Stimulated activated naive CD8-positive, alpha-beta T cell treated with anti-CD3 and anti-CD28 coated beads, Interleukin-15, Interleukin-2, amounts not matched to agents 100 U/mL and 50 U/mL, for 24 hours (primary cell): ENCODE measurements at regions not wholly inside any gene's neighbourhood (a gene's known extent, or its start where the extent isn't known, plus 50 kb on each side); places are given as distances from the start of the nearest gene placed in this dataset.
"Not testable (repeated sequence)": the region's sequence is repeated elsewhere in the genome, so short reads cannot be mapped to it uniquely, and the experiment has no call there.

ENCODE experiments used
- ATAC-seq: fragments of 150-1000 bp; cut with Tn5 transposase; one replicate; pipeline ENCODE4 v1.10.0; 2021
- DNase-seq: peaks from one replicate; pipeline ENCODE4 v3.0.0; 2021

DNA sequence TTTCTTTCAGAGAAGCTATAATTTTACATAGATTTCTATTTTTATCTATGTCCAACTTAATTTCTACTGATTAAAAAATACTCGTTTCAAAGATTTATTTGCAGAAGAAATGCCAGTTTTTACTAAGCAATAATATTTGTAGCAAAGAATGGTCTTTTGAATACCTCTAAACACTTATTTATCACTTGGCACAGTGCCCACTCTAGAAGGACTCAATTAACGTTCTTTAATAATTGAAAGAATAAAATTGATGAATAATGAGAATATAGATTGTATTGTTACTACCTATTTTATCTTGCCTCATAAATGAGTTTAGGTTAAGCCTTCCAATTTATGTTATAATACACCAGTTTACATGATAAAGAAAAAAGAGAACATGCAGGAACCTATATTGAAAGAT is 889.7 kb upstream of the CDH9 start:
- ATAC-seq = no peak

DNA sequence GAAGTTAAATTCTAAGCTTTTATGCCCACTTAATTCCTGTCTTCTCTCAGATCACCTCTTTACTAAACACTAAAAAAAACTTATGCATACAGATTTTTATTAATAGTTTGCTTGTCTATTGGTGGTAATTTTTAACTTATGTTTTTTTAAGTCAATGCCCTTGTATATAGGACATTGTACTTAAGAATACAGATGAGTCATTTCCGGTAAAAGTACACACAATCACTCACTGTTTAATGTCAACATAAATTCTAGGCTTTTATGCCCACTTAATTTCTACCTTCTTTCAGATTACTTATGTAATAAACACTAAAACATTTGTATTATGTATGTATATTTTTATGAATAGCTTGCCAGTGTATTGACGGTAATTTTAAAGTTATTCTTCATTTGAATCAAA is 872.8 kb upstream of the CDH9 start:
- no peak for ATAC-seq
- no peak for DNase-seq

More for the DNA sequence above, 889.7 kb upstream of the CDH9 start:
- no peak for DNase-seq

DNA sequence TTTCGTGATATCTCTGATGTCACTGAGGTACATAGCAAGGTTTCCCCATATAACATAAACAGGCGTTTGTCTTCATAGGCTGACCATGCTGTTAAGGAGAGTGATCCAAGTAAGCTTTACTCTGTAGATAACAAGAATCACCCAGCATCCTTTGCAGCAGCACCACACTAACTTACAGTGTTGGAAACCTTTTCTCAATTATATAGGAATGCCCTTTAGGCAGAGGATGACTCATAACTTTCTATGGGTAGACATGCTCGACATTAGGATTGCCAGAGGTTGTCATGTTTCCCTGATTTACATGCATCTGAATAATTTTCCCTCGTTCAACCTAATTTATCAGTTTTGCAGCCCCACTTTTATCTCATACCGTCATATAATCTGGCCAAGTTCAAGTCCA is 870.0 kb upstream of the CDH9 start:
- ATAC-seq = no peak
- DNase-seq = no peak

DNA sequence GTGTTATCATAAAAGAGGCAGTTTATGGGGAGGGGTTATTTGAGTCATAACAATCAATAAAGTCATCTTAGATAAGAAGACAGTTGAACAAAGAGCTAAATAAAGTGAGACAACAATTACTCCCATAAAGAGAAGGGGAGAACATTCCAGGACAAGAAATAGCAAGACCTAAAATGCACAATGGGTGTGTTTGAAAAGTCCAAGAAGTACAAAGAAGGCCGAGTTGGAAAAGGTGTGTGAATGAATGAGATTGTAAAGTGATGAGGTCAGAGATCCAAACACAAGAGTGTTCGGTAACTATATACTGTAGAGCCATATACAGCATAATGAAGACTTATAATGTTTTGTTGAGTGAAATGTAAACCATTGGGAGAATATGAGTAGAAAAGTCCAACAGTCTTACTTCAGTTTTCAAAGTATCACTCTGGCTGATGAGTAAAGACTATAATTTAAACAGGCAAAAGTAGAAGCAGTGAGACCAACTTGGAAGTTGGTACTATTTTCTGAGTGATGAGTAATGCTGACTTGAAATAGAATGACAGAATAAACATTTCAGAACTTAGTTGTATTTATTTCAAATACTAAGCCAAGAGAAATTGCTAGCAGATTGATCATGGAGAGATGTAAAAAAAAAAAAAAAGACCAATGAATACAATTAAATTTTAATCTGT is 868.7 kb upstream of the CDH9 start:
- ATAC-seq = no peak
- no peak for DNase-seq

DNA sequence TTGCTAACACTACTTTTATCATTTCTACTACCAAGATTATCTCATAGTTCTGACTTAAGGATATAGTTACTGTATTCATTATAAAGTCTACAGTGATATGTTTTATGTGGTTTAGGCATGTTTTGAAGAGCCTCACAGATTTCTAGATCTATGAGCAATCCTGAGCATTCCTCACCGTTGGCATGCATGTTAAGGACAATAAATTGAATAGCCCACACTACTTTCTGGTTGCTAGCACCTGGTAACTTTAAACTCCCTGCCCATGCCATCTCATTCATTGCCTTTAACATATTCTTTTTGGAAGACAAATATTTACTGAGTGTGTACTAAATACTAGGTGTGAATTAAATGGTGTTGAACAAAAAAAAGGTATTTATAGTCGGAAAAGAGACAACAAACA is 868.1 kb upstream of the CDH9 start:
- no peak for DNase-seq
- no peak for ATAC-seq

DNA sequence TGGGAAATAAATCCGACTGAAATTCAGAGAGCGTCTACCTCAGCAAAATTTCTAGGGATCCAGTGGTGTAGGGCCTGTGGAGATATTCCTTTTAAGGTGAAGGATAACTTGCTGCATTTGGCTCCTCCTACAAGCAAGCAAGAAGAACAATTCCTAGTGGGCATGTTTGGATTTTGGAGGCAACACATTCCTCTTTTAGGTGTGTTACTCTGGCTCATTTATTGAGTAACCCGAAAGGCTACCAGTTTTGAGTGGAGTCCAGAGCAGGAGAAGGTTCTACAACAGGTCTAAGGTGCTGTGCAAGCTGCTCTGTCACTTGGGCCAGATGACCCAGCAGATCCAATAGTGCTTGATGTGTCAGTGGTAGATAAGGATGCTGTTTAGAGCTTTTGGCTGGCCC is 862.4 kb upstream of the CDH9 start:
- ATAC-seq (no peak), DNase-seq (no peak)

DNA sequence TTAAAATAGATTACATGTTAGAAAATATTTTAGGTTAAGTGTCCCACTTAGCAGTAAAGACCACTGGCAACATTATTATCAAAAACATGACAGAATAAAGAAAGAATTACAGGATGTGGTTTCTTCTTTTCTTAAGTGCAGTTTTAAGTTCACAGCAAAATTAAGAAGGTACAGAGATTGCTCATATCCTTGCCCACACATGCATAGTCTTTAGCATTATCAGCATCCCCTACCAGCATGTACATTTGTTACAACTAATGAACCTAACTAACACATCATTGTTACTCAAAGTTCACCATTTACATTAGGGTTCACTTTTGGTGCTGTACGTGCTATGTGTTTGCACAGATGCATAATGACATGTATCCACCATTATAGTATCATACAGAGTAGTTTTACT is 837.7 kb upstream of the CDH9 start:
- DNase-seq (no peak), ATAC-seq (no peak)

DNA sequence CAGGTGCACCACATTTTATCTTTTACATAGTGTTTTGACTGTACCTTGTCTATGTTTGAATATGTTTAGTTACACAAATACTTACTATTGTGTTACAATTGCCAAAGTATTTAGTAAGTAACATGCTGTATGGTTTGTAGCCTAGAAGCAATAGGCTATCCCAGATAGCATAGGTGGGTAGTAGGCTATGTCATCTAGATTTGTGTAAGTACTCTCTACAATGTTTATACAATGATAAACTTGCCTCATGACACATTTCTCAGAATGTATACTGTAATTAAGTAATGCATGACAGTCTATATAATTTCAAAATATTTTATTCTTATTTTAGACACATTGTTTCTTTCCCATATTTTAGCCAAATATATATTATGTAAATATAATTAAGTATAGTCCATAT is 836.8 kb upstream of the CDH9 start:
- DNase-seq (no peak), ATAC-seq (no peak)

DNA sequence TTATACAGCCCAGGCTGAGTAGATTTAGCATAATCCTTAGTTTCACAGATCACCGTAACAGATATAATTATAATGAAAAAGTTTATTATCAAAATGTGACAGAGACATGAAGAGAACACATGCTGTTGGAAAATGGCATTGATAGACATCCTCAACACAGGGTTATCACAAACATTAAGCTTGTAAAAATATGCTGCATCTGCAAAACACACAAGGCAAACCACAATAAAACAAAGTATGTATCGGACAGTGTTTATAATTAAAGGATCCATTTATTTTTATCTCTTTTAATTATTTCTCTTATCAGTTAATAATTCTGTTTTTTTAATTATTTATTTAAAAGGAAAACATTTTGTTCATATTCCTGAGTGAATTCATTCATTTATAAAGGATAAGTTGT is 829.9 kb upstream of the CDH9 start:
- ATAC-seq = no peak
- DNase-seq = no peak

DNA sequence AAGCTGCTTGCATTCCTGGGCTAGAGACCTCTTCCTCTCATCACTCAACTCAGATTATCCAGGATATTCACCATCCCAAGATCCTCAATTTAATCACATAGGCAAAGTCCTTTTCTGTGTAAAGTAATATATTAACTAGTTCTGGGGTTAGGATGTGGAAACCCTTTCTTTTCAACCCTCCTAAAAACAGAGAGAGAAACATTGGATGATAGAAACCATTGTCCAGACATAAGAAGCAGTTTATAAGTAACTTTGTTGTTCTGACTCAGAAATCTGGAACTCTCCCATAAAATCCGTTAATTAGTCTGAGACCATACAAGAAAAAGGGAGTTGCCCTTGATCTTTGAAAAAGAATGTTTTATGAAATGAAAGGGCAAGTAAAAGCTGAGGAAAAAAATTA is 817.1 kb upstream of the CDH9 start:
- ATAC-seq = no peak

DNA sequence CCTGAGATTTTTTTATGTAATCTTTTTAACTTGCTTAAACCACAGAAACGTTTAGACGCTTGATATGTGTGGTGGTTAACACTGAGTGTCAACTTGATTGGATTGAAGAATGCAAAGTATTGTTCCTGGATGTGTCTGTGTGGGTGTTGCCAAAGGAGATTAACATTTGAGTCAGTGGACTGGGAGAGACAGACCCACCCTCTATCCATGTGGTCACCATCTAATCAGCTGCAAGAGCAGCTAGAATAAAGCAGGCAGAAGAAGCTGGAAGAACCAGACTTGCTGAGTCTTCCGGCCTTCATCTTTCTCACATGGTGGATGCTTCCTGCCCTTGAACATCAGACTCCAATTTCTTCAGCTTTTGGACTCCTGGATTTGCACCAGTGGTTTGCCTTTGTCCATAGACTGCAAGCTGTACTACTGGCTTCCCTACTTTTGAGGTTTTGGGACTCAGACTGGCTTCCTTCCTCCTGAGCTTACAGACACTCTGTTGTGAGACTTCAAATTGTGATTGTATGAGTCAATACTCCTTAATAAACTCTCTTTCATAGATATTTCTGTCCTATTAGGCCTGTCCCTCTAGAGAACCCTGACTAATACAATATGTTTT is 816.0 kb upstream of the CDH9 start:
- ATAC-seq = no peak
- DNase-seq = no peak

More for the DNA sequence above, 817.1 kb upstream of the CDH9 start:
- no peak for DNase-seq

DNA sequence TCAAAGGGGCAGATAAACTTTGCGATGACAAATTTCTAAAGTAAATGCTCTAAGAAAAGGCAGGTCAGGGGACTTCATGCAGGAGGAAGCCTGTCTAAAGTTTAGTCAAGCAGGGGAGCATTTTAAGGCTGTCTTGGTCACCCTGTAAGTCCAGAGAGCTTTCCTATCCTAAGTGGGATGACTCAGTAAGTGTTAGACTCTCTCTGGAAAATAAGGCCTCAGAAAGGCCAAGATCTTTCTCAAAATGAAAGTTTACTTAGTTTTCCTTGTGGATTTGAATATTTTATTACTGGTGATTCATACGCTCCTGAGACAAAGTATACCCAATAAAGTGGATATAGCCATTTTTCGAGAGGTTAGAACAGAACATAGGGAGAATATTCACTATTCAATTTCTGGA is 806.9 kb upstream of the CDH9 start:
- DNase-seq = no peak
- ATAC-seq = no peak

DNA sequence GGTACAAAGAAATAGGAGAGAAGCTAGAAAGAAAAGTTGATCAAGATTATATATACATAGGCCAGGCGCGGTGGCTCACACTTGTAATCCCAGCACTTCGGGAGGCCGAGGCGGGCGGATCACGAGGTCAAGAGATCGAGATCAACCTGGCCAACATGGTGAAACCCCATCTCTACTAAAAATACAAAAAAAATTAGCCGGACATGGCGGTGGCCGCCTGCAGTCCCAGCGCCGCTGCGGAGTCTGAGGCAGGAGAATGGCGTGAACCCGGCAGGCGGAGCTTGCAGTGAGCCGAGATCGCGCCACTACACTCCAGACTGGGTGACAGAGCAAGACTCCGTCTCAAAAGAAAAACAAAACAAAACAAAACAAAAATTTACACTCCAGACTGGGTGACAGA is 798.3 kb upstream of the CDH9 start:
- not testable (repeated sequence) for DNase-seq, ATAC-seq

DNA sequence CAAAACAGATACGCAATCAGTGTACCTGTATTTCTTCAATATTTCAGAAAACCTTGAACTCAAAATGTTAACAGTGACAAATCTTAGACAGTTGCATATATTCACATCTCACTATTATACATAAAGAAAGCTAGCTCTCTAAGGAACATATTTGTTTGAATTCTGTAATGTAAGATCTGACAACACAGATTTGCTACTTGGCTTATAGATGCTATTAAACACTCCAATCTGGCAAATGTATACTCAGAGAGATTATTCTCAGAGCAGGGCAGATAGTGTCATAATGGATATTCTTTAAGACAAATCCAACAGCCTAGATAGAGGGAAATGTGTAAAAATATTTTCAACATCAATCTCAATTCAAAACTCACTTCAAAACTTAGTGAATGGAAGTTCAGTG is 794.5 kb upstream of the CDH9 start:
- DNase-seq (no peak), ATAC-seq (no peak)

DNA sequence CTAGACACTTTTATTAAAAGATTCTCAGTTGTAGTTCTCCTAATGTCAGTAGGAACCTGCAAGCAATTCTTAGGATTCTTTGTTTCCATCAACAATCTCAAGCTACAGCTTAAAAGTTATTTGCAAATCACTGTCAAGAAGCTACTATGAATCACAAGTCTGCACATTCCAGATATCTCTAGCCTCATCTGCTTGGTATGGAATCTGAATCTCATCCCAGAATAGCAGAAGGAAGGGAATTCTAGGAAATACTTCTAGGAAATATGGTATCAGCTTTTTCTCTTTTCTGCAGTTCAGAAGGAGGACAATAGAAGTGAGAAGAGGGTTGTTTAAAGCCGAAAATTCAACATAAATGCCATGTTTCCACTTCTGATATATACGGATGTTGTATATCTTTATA is 792.2 kb upstream of the CDH9 start:
- ATAC-seq (no peak), DNase-seq (no peak)

DNA sequence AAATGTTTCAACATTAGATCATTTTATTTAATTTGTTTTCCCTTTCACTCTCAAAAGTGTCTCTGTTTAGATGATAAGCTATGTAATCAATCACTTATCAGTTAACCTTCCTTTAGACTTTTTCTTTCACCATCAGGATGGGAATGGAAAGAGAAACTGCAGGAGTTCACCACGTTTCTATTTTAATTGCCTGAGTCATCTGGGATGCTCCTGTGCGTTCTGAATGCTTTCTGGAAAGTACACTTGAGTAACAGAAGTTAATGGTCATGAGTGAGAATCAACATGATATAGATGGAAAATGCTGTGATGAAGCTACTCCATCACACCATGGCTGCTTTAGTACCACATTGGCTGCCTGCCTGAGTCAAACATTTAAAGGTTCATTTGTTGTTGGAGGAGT is 783.3 kb upstream of the CDH9 start:
- ATAC-seq (no peak), DNase-seq (no peak)

DNA sequence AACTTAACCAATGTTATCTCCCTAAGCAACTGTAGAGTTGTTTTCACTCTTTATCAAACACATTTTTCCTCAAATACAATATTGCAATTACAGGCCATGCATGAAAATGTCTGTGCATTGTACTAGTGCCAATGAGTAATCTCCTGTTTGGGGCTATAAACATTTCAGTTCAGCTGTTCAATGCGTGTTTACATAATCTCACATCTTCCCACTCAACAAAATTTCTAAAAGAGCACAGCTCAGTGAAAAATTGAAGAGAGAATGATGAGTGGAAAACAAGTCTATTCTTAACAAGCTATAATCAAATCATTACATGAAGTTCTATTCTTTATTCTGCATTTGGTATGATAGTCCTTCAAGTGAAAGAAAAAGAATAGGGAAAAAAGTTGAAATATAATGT is 780.5 kb upstream of the CDH9 start:
- ATAC-seq = no peak
- no peak for DNase-seq

DNA sequence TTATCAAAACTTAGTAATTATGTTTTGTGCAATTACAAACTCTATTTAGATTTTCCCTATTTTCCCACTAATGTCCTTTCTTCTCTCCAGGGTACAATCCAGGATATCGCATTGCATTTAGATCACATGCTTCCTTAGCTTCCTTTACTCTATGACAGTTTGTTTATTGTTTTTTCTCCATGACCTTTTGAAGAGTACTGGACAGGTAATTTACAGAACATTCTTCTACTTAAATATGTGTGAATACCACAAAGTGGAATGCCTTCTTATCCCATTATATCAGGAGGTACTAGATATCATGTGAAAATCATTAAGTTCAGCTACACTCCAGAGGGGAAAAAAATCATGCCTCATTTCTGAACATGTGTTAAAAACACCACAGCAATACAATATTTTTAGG is 776.6 kb upstream of the CDH9 start:
- DNase-seq = no peak
- no peak for ATAC-seq

DNA sequence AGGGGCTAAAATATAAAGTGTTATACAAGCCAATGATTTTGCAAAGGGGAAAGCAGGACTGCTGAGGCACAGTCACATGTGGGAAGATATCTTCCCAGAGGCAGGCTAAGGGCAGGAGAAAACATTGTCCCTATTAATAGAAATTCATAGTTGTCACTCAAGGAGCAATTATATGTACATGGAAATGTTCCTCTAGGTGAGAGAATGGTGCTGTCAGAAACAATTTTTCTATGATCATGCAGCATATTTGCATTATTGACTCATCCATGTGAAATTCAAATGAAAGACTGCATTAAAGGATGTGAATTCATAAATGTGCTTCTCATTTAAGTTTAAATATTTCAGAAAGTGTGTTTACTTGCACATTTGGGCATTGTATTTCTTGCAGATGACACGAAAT is 775.9 kb upstream of the CDH9 start:
- no peak for ATAC-seq
- DNase-seq = no peak

DNA sequence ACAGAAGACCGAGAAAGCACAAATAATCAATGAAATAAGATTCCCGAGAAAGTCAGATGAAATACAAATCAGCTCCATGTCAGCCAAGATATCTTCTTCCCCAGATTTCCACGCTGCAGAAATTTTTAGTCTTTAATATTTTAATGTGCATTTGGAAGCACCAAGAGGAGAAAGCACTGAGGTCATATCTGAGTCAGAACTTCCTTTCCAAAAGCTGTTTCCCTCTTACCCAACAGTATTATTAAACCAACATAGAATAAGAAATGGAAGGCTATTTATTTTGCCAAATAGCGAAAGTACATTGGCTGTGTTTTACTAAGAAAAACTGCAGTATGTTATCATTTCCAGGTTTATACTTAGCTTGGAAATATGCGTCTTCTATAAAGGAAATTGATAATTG is 772.1 kb upstream of the CDH9 start:
- ATAC-seq (no peak), DNase-seq (no peak)

DNA sequence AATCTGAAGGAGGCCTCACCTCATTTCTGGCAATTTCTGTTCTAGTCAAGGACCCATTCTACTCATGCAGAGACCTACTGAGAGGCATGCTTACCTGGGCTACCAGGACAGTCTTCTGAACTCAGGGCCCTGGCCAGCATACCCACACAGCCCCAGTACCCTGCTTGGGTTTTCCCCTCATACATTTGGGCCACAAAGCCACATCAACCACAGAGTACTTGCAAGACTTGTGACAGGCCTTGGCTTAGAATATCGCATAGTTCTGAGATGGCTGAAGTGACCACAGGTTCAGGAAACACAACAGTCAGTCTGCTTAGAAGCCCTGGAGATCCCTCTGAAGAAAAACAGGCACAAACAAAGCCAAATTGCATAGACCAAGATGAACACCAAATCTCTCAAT is 758.8 kb upstream of the CDH9 start:
- no peak for DNase-seq
- no peak for ATAC-seq

DNA sequence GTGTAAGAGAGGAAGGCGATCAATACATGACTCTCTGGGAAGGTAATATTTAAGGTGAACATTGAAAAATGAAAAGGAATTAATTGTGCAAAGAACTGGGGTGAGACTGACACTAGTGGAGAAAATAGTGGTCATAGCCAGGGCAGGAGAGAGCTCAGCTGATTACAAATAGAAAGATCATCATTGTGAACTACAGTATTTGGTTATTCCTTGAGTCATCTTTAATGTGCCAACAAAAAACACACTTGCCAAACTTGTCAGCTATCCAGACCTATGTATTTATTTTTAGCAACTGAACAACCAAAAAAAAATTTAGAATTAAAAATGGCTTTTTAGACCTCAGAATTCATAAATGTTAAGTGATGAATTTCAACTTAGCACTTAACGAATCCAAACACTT is 749.8 kb upstream of the CDH9 start:
- ATAC-seq (no peak), DNase-seq (no peak)

DNA sequence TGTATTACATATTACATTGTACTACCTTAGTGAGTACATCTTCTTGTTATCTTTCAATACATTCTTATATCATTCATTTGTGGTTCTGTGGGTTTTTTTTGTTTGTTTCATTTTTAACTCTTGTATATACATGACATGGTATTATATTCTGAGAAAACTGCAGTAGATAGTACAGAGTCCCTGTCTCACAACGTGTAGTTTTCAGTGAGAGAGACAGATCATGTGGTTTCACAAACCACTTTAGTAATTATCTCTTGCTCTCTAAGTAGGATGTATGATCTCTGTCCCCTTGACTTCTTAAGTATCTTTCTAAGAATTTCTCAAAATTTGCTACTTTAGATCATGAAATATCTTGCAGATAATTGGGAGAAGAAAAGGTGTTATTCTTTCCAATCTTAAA is 745.9 kb upstream of the CDH9 start:
- DNase-seq = no peak
- no peak for ATAC-seq

DNA sequence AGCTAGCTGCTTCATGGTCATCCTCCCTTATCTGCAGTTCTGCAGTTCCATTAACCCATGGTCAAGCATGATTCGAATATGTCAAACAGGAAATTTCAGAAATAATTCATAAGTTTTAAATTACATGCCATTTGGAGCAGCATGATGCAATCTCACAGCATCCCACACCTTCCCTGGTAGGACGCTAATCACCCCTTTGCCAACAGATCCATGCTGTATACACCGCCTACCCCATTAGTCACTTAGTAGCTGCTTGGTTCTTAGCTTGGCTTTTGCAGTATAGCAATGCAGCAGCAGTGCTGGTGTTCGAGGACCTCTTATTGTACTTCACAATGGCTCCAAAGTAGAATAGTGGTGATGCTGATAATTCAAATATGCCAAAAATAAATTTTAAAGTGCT is 739.7 kb upstream of the CDH9 start:
- no peak for ATAC-seq
- DNase-seq = no peak

DNA sequence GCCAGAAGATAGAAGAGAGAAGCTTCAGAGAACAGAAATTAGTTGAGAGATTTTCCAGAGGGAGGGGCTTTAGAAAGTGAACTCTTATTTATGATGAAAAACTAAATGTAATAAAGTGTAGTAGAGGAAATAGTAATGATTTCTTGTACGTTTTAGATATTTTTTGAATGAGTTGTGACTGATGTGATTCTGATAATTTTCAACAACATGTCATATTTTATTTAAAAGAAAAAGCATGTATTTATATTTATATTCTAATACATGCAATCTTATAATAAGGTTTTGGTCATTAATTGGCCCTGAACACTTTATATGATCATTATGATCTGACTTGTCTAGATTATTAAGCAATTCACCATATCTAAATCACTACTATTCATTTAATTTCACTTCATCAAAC is 735.2 kb upstream of the CDH9 start:
- ATAC-seq (no peak), DNase-seq (no peak)
